ENCODE measurements at regions not wholly inside any gene's neighbourhood (a gene's known extent, or its start where the extent isn't known, plus 50 kb on each side); places are given as distances from the start of the nearest gene placed in this dataset.

GRCh38 chr15:68504681-68505170 is 72.8 kb upstream of the ITGA11 start:
- DNase-seq (ENCODE audit: insufficient read length, low spot score): no peak
- TF ChIP-seq POLR2A (IDR thresholded peaks at IDR 0.05; ENCODE audit: low read depth, low read length): no peak
- FAIRE-seq: no peak

GRCh38 chr15:68506071-68506470 is 72.7 kb upstream of the CORO2B start:
- no peak for TF ChIP-seq POLR2A (IDR thresholded peaks at IDR 0.05; ENCODE audit: low read depth, low read length)
- DNase-seq (ENCODE audit: insufficient read length, low spot score) (no peak), FAIRE-seq (no peak)

GRCh38 chr15:68507447-68507846 is 71.3 kb upstream of the CORO2B start:
- no peak for TF ChIP-seq POLR2A (IDR thresholded peaks at IDR 0.05; ENCODE audit: low read depth, low read length)
- FAIRE-seq (no peak), DNase-seq (ENCODE audit: insufficient read length, low spot score) (no peak)

- FAIRE-seq (no peak), DNase-seq (ENCODE audit: insufficient read length, low spot score) (no peak)
- no peak for TF ChIP-seq POLR2A (IDR thresholded peaks at IDR 0.05; ENCODE audit: low read depth, low read length)
Observed at GRCh38 chr15:68508485-68509189, 70.2 kb upstream of the CORO2B start.

- no peak for DNase-seq (ENCODE audit: insufficient read length, low spot score)
- no peak for FAIRE-seq
- no peak for TF ChIP-seq POLR2A (IDR thresholded peaks at IDR 0.05; ENCODE audit: low read depth, low read length)
Observed at GRCh38 chr15:68510558-68510957, 68.2 kb upstream of the CORO2B start.

- no peak for TF ChIP-seq POLR2A (IDR thresholded peaks at IDR 0.05; ENCODE audit: low read depth, low read length)
- FAIRE-seq: no peak
- no peak for DNase-seq (ENCODE audit: insufficient read length, low spot score)
Observed at GRCh38 chr15:68511073-68511991, 67.5 kb upstream of the CORO2B start.

- no peak for DNase-seq (ENCODE audit: insufficient read length, low spot score)
- no peak for TF ChIP-seq POLR2A (IDR thresholded peaks at IDR 0.05; ENCODE audit: low read depth, low read length)
- no peak for FAIRE-seq
Observed at GRCh38 chr15:68512052-68512451, 66.7 kb upstream of the CORO2B start.

- TF ChIP-seq POLR2A (IDR thresholded peaks at IDR 0.05; ENCODE audit: low read depth, low read length): no peak
- no peak for FAIRE-seq
- DNase-seq (ENCODE audit: insufficient read length, low spot score): no peak
Observed at GRCh38 chr15:68512598-68512997, 66.2 kb upstream of the CORO2B start.

GRCh38 chr15:68515371-68516095 is 63.3 kb upstream of the CORO2B start:
- DNase-seq (ENCODE audit: insufficient read length, low spot score): no peak
- no peak for FAIRE-seq
- TF ChIP-seq POLR2A (IDR thresholded peaks at IDR 0.05; ENCODE audit: low read depth, low read length): no peak

- FAIRE-seq (no peak), DNase-seq (ENCODE audit: insufficient read length, low spot score) (no peak)
- TF ChIP-seq POLR2A (IDR thresholded peaks at IDR 0.05; ENCODE audit: low read depth, low read length): no peak
Observed at GRCh38 chr15:68517285-68517761, 61.5 kb upstream of the CORO2B start.

GRCh38 chr15:68518046-68518445 is 60.7 kb upstream of the CORO2B start:
- DNase-seq (ENCODE audit: insufficient read length, low spot score) (no peak), FAIRE-seq (no peak)
- TF ChIP-seq POLR2A (IDR thresholded peaks at IDR 0.05; ENCODE audit: low read depth, low read length): no peak

GRCh38 chr15:68518785-68519430 is 59.9 kb upstream of the CORO2B start:
- no peak for FAIRE-seq
- TF ChIP-seq POLR2A (IDR thresholded peaks at IDR 0.05; ENCODE audit: low read depth, low read length): no peak
- no peak for DNase-seq (ENCODE audit: insufficient read length, low spot score)

All from H54 (cell line).